ENCODE measurements at regions not wholly inside any gene's neighbourhood (a gene's known extent, or its start where the extent isn't known, plus 50 kb on each side); places are given as distances from the start of the nearest gene placed in this dataset.

DNA sequence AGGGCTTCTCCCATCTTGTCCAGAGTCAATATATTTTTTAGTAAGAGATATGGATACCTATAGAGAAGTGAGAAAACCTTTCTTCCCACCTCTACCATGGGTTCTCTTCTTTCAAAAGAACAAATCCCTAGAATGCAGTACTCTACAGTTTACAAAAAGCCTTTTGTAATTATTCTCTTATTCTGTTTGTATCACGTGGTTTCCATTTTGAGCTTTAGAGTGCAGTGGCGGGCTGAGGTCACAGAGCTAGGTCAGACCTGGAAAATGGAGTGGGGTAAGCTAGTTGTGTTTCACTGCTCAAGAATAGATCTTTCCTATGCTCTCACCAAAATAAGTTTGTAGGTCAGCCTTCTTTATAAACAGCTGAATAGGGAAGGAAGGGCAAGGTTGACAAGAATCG lies 85.3 kb upstream of the MAF start:
- Histone ChIP-seq H3K79me2 (ENCODE audit: insufficient read depth, low read length) (no peaks in the 10 kb centered on the region), H3K4me1 (ENCODE audit: insufficient read depth, low read length, poor library complexity, severe bottlenecking) (no peaks in the 10 kb centered on the region), H3K9ac (ENCODE audit: low read depth, low read length, poor library complexity, severe bottlenecking) (no peak overlapping the region), H4K20me1 (ENCODE audit: insufficient read depth, low read length, poor library complexity, severe bottlenecking) (no peaks in the 10 kb centered on the region), H2AFZ (ENCODE audit: low read length) (no peak overlapping the region), H3K9me3 (ENCODE audit: insufficient read depth, low read depth, low read length) (no peaks in the 10 kb centered on the region), H3K27me3 (ENCODE audit: insufficient read depth, low read length, poor library complexity, severe bottlenecking) (no peaks in the 10 kb centered on the region), H3K4me3 (ENCODE audit: low read length, poor library complexity, severe bottlenecking) (no peak overlapping the region), H3K9me2 (replicated peaks; ENCODE audit: low read depth, low read length) (no peaks in the 10 kb centered on the region), H3K36me3 (ENCODE audit: insufficient read depth, low read length) (no peaks in the 10 kb centered on the region), H3K4me2 (ENCODE audit: low read depth, low read length, poor library complexity, severe bottlenecking) (no peak overlapping the region), H3F3A (ENCODE audit: low read depth) (no peaks in the 10 kb centered on the region)
- no peak for TF ChIP-seq EZH2phosphoT487 (IDR thresholded peaks at IDR 0.05; ENCODE audit: borderline replicate concordance)
- TF ChIP-seq, protein P1, sequence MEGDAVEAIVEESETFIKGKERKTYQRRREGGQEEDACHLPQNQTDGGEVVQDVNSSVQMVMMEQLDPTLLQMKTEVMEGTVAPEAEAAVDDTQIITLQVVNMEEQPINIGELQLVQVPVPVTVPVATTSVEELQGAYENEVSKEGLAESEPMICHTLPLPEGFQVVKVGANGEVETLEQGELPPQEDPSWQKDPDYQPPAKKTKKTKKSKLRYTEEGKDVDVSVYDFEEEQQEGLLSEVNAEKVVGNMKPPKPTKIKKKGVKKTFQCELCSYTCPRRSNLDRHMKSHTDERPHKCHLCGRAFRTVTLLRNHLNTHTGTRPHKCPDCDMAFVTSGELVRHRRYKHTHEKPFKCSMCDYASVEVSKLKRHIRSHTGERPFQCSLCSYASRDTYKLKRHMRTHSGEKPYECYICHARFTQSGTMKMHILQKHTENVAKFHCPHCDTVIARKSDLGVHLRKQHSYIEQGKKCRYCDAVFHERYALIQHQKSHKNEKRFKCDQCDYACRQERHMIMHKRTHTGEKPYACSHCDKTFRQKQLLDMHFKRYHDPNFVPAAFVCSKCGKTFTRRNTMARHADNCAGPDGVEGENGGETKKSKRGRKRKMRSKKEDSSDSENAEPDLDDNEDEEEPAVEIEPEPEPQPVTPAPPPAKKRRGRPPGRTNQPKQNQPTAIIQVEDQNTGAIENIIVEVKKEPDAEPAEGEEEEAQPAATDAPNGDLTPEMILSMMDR (conservative IDR thresholded peaks at IDR 0.05; ENCODE audit: low read length) = no peak

DNA sequence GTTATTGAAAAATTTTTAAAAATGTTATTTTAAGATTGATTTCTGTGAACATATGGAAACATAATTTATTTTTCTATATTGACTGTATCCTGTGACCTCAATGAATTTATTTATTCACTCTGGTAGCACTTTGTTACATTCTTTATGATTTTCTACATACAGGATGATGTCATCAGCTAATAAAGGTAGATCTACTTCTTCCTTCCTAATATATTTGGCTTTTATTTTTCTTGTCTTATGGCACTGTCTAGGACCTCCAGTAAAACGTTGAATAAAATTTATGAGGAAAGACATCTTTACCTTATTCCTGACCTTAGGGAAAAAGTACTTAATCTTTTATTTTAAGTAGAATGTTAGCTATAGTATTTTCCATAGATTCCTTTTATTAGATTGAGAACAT lies 78.8 kb upstream of the MAF start:
- no peaks in the 10 kb centered on the region for H3F3A ChIP-seq (ENCODE audit: low read depth)
- H4K20me1 ChIP-seq (ENCODE audit: insufficient read depth, low read length, poor library complexity, severe bottlenecking) = no peaks in the 10 kb centered on the region
- H2AFZ ChIP-seq (ENCODE audit: low read length) = no peak overlapping the region
- H3K27me3 ChIP-seq (ENCODE audit: insufficient read depth, low read length, poor library complexity, severe bottlenecking) = no peaks in the 10 kb centered on the region
- TF ChIP-seq EZH2phosphoT487 (IDR thresholded peaks at IDR 0.05; ENCODE audit: borderline replicate concordance) = no peak
- TF ChIP-seq, protein P1 (conservative IDR thresholded peaks at IDR 0.05; ENCODE audit: low read length) = no peak
- H3K79me2 ChIP-seq (ENCODE audit: insufficient read depth, low read length) = no peaks in the 10 kb centered on the region
- peaks cover 11% of the 10 kb centered on the region; the same call in 1 of the 2 replicates for H3K9me3 ChIP-seq (ENCODE audit: insufficient read depth, low read depth, low read length)
- H3K36me3 ChIP-seq (ENCODE audit: insufficient read depth, low read length) = no peaks in the 10 kb centered on the region
- no peak overlapping the region for H3K4me3 ChIP-seq (ENCODE audit: low read length, poor library complexity, severe bottlenecking)
- no peaks in the 10 kb centered on the region for H3K4me1 ChIP-seq (ENCODE audit: insufficient read depth, low read length, poor library complexity, severe bottlenecking)
- H3K9ac ChIP-seq (ENCODE audit: low read depth, low read length, poor library complexity, severe bottlenecking) = no peak overlapping the region
- H3K9me2 ChIP-seq (replicated peaks; ENCODE audit: low read depth, low read length) = no peaks in the 10 kb centered on the region
- no peak overlapping the region for H3K4me2 ChIP-seq (ENCODE audit: low read depth, low read length, poor library complexity, severe bottlenecking)

DNA sequence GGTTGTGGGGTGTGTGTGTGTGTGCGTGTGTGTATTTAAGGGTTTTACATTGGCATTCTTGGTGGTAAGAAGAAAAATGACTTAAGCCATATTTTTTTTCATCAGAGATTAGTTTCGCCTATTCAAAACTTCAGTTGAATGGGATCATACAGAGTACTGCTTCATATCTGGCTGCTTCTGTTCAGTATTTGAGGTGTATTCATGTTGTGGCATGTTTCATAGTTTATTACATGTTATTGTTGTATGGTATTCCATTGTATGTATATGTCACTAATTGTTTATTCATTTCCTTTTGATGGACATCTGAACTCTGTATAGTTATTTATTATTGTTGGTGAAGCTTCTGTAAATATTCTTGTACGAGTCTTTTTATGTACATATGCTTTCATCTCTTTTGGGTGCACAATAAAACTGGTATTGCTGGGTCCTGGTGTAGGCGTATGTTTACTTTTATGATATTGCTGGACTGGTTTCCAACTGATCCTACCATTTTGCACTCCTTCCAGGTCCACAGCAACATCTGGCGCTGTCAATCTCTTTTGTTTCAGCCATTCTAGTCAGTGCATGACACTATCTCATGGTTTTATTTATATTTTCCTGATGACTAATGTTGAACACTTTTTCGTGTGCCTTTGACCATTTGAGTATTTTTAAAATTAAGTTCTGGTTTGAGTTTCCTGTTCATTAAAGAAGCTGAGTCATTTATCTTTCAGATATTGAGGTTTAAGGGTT lies 77.4 kb upstream of the MAF start:
- no peak overlapping the region for H3K4me3 ChIP-seq (ENCODE audit: low read length, poor library complexity, severe bottlenecking)
- H3F3A ChIP-seq (ENCODE audit: low read depth) = no peaks in the 10 kb centered on the region

More for the DNA sequence above, 77.4 kb upstream of the MAF start:
- H3K36me3 ChIP-seq (ENCODE audit: insufficient read depth, low read length) = no peaks in the 10 kb centered on the region
- H3K4me1 ChIP-seq (ENCODE audit: insufficient read depth, low read length, poor library complexity, severe bottlenecking) = no peaks in the 10 kb centered on the region
- H2AFZ ChIP-seq (ENCODE audit: low read length) = no peak overlapping the region
- H3K9me3 ChIP-seq (ENCODE audit: insufficient read depth, low read depth, low read length) = peaks cover 11% of the 10 kb centered on the region; the same call in 1 of the 2 replicates
- TF ChIP-seq EZH2phosphoT487 (IDR thresholded peaks at IDR 0.05; ENCODE audit: borderline replicate concordance) = no peak
- TF ChIP-seq, protein P1 (conservative IDR thresholded peaks at IDR 0.05; ENCODE audit: low read length) = no peak
- H3K79me2 ChIP-seq (ENCODE audit: insufficient read depth, low read length) = no peaks in the 10 kb centered on the region
- H3K27me3 ChIP-seq (ENCODE audit: insufficient read depth, low read length, poor library complexity, severe bottlenecking) = no peaks in the 10 kb centered on the region
- no peaks in the 10 kb centered on the region for H4K20me1 ChIP-seq (ENCODE audit: insufficient read depth, low read length, poor library complexity, severe bottlenecking)
- H3K4me2 ChIP-seq (ENCODE audit: low read depth, low read length, poor library complexity, severe bottlenecking) = no peak overlapping the region
- no peaks in the 10 kb centered on the region for H3K9me2 ChIP-seq (replicated peaks; ENCODE audit: low read depth, low read length)
- H3K9ac ChIP-seq (ENCODE audit: low read depth, low read length, poor library complexity, severe bottlenecking) = no peak overlapping the region
